Transverse colon (tissue), 4 donors: ENCODE measurements at regions not wholly inside any gene's neighbourhood (a gene's known extent, or its start where the extent isn't known, plus 50 kb on each side); places are given as distances from the start of the nearest gene placed in this dataset.

Source experiments
- DNase-seq: peaks from one replicate; pipeline ENCODE4 v3.0.0-alpha.2; 2019
- H3K27ac ChIP-seq, 4 donors: fragments of 200-600 bp; sonication (generic); 2 replicates each; pipeline ENCODE4 v1.5.1; 2016 to 2018; ENCODE audit warnings: inconsistent platforms in 4 of 4
- H3K27me3 ChIP-seq: fragments of 200-600 bp; sonication (generic); 2 replicates; pipeline ENCODE4 v1.5.1; 2017; ENCODE audit warnings: inconsistent platforms
- H3K36me3 ChIP-seq, 4 donors: fragments of 200-600 bp; sonication (generic); 2 replicates each; pipeline ENCODE4 v1.5.1; 2017 to 2019; ENCODE audit warnings: inconsistent platforms in 4 of 4
- H3K4me1 ChIP-seq, 4 donors: fragments of 200-600 bp; sonication (generic); 2 replicates each; pipeline ENCODE4 v1.5.1; 2017 to 2020; ENCODE audit warnings: inconsistent platforms in 4 of 4
- H3K4me3 ChIP-seq, 4 donors: fragments of 200-600 bp; sonication (generic); 1 replicate in 1 of 4; 2 replicates in 3 of 4; pipeline versions ENCODE4 v1.5.1 to v1.6.1; 2017 to 2019; ENCODE audit warnings: inconsistent platforms in 4 of 4
- H3K9me3 ChIP-seq, 2 donors: fragments of 200-600 bp; sonication (generic); 2 replicates each; pipeline ENCODE4 v1.5.1; 2017 to 2019; ENCODE audit warnings: inconsistent platforms in 2 of 2
- CTCF ChIP-seq, 5 experiments: fragments of 200-600 bp in 3 of 5; fragments of 450-650 bp in 2 of 5; sonication (generic) in 3 of 5; IDR thresholded peaks; 1 replicate in 2 of 5; 2 replicates in 3 of 5; pipeline ENCODE4 v1.5.1; 2016 to 2017; ENCODE audit warnings: antibody characterized with exemption in 5 of 5, inconsistent platforms in 3 of 5, mild to moderate bottlenecking in 2 of 5, moderate library complexity in 1 of 5
- EP300 ChIP-seq: sonication (generic); formaldehyde crosslinking; IDR thresholded peaks from one replicate; pipeline ENCODE4 v1.6.1; 2017; ENCODE audit warnings: antibody characterized with exemption, low read depth
- POLR2A ChIP-seq: fragments of 450-650 bp; IDR thresholded peaks from one replicate; pipeline ENCODE4 v1.6.1; 2016; ENCODE audit warnings: antibody characterized with exemption, mild to moderate bottlenecking, moderate library complexity
- POLR2AphosphoS5 ChIP-seq, 3 donors: sonication (generic); formaldehyde crosslinking; IDR thresholded peaks; one replicate each; pipeline ENCODE4 v1.6.1; 2016; ENCODE audit warnings: antibody characterized with exemption in 3 of 3
- WGBS, 2 donors: methylation state at CpG; one replicate each; pipeline ENCODE4 v1.1.5; 2018; ENCODE audit warnings: low coverage in 1 of 2; 5-methylcytosine and 5-hydroxymethylcytosine counted together
- in situ Hi-C, 4 donors: fragments of 200-750 bp; cut with MboI; loops; one replicate each; pipeline versions ENCODE4 v1.15.0 to v1.15.1; 2017; ENCODE audit warnings: low sequenced_read_pairs in 3 of 4, low pct_ligation_motif_present in 1 of 4, low pct_unique_long_range_greater_than_20kb in 1 of 4
- intact Hi-C: fragments of 100-400 bp; cut with DNase I; formaldehyde crosslinking; loops from one replicate; pipeline ENCODE4 v1.15.1; 2023; ENCODE audit warnings: low total_unique reads

- in situ Hi-C loops (no loop called here), intact Hi-C loops (no loop called here)
- no peak for DNase-seq
- no peak overlapping the region for H3K4me3 ChIP-seq
- H3K36me3 ChIP-seq: no peaks in the 10 kb centered on the region
- WGBS, 2 donors: 86 to 87% methylated on average over 2 to 3 of the region's 3 CpGs
- no peaks in the 10 kb centered on the region for H3K9me3 ChIP-seq
- no peak overlapping the region for H3K27ac ChIP-seq
- no peaks in the 10 kb centered on the region for H3K27me3 ChIP-seq
- no peak for TF ChIP-seq POLR2AphosphoS5 (IDR thresholded peaks at IDR 0.05)
- no peak for TF ChIP-seq POLR2A
- TF ChIP-seq EP300: no peak
- no peak for TF ChIP-seq CTCF (IDR thresholded peaks at IDR 0.05)
- no peaks in the 10 kb centered on the region for H3K4me1 ChIP-seq
Measured at GRCh38 chr5:105684799-105685198, 1985.9 kb downstream of the EFNA5 start.

GRCh38 chr5:105680858-105681475, 1989.8 kb downstream of the EFNA5 start:
- Histone ChIP-seq H3K9me3 (no peaks in the 10 kb centered on the region), H3K4me3 (no peak overlapping the region), H3K27me3 (no peaks in the 10 kb centered on the region), H3K27ac (no peak overlapping the region), H3K4me1 (no peaks in the 10 kb centered on the region), H3K36me3 (no peaks in the 10 kb centered on the region)
- in situ Hi-C loops (no loop called here), intact Hi-C loops (no loop called here)
- 78 to 88% methylated on average over 7 of the region's 7 CpGs for WGBS, 2 donors
- no peak for DNase-seq
- TF ChIP-seq POLR2A (no peak), CTCF (IDR thresholded peaks at IDR 0.05) (no peak), EP300 (no peak), POLR2AphosphoS5 (IDR thresholded peaks at IDR 0.05) (no peak)

GRCh38 chr5:105677291-105677690, 1993.4 kb downstream of the EFNA5 start:
- no peaks in the 10 kb centered on the region for H3K27me3 ChIP-seq
- intact Hi-C loops: no loop called here
- no peaks in the 10 kb centered on the region for H3K9me3 ChIP-seq
- H3K27ac ChIP-seq: no peak overlapping the region
- in situ Hi-C loops: no loop called here
- 60 to 68% methylated on average over 2 of the region's 2 CpGs for WGBS, 2 donors
- H3K4me3 ChIP-seq: no peak overlapping the region
- H3K36me3 ChIP-seq: no peaks in the 10 kb centered on the region
- no peaks in the 10 kb centered on the region for H3K4me1 ChIP-seq
- DNase-seq: no peak
- TF ChIP-seq CTCF (IDR thresholded peaks at IDR 0.05): no peak
- no peak for TF ChIP-seq POLR2AphosphoS5 (IDR thresholded peaks at IDR 0.05)
- no peak for TF ChIP-seq POLR2A
- no peak for TF ChIP-seq EP300

- H3K9me3 ChIP-seq: no peaks in the 10 kb centered on the region
- H3K36me3 ChIP-seq: no peaks in the 10 kb centered on the region
- DNase-seq: no peak
- no peaks in the 10 kb centered on the region for H3K4me1 ChIP-seq
- in situ Hi-C loops (no loop called here), intact Hi-C loops (no loop called here)
- H3K27ac ChIP-seq: no peak overlapping the region
- no peaks in the 10 kb centered on the region for H3K27me3 ChIP-seq
- no peak overlapping the region for H3K4me3 ChIP-seq
- TF ChIP-seq CTCF (IDR thresholded peaks at IDR 0.05): no peak
- no peak for TF ChIP-seq POLR2A
- TF ChIP-seq POLR2AphosphoS5 (IDR thresholded peaks at IDR 0.05): no peak
- TF ChIP-seq EP300: no peak
- 76 to 81% methylated on average over 3 of the region's 3 CpGs for WGBS, 2 donors
Measured at GRCh38 chr5:105670596-105670995, 2000.1 kb downstream of the EFNA5 start.
